PC-3 (cell line): ENCODE measurements at regions not wholly inside any gene's neighbourhood (a gene's known extent, or its start where the extent isn't known, plus 50 kb on each side); places are given as distances from the start of the nearest gene placed in this dataset.

Experiments
- ATAC-seq: fragments of 200-7000 bp; cut with Tn5 transposase; 2 replicates; pipeline ENCODE4 v1.9.1; 2020; ENCODE audit warnings: mild to moderate bottlenecking, moderate library complexity
- BruUV-seq: library from RNA; stranded (reverse); fragments of 400-500 nt; replicated peaks from 2 replicates; lab custom pipeline; 2021; lab: Mats Ljungman, UMichigan
- CTCF ChIA-PET: fragments of 300-600 bp; sonication (Branson Sonifier 250); formaldehyde crosslinking; loops from one replicate; lab custom pipeline; 2022; ENCODE audit warnings: antibody characterized with exemption; lab: Charles Lee
- POLR2A ChIA-PET: fragments of 300-600 bp; sonication (Branson Sonifier 250); formaldehyde crosslinking; loops from one replicate; lab custom pipeline; 2022; ENCODE audit warnings: antibody characterized with exemption; ENCODE audit not compliant: unreplicated experiment; lab: Charles Lee
- DNase-seq: peaks from one replicate; pipeline ENCODE4 v3.0.0-alpha.2; 2015
- H2AFZ ChIP-seq: fragments of 300-600 bp; sonication (generic); 2 replicates; pipeline ENCODE4 v1.6.0; 2016; ENCODE audit warnings: antibody characterized with exemption, low read length
- H3F3A ChIP-seq: fragments of 300-600 bp; sonication (generic); one replicate; pipeline ENCODE4 v1.6.0; 2017; ENCODE audit warnings: antibody characterized with exemption, low read length, control low read depth, mild to moderate bottlenecking; ENCODE audit not compliant: unreplicated experiment
- H3K27ac ChIP-seq: fragments of 300-600 bp; sonication (generic); 2 replicates; pipeline ENCODE4 v1.5.1; 2016; ENCODE audit warnings: mild to moderate bottlenecking, low read length
- H3K27me3 ChIP-seq: fragments of 300-600 bp; sonication (generic); 2 replicates; pipeline ENCODE4 v1.6.1; 2016; ENCODE audit warnings: low read length, mixed read lengths
- H3K36me3 ChIP-seq: fragments of 300-600 bp; sonication (generic); 2 replicates; pipeline ENCODE4 v1.6.1; 2016; ENCODE audit warnings: low read depth, mixed run types, low read length, mixed read lengths
- H3K4me1 ChIP-seq: fragments of 300-600 bp; sonication (generic); 2 replicates; pipeline ENCODE4 v1.5.1; 2016; ENCODE audit warnings: low read length; ENCODE audit not compliant: insufficient read depth
- H3K4me2 ChIP-seq: fragments of 300-600 bp; sonication (generic); 2 replicates; pipeline ENCODE4 v1.6.0; 2016; ENCODE audit warnings: low read length
- H3K4me3 ChIP-seq: fragments of 300-600 bp; sonication (generic); 2 replicates; pipeline ENCODE4 v1.5.1; 2016; ENCODE audit warnings: mild to moderate bottlenecking, low read length, mixed read lengths
- H3K79me2 ChIP-seq: fragments of 300-600 bp; sonication (generic); 2 replicates; pipeline ENCODE4 v1.6.1; 2017; ENCODE audit warnings: low read length, mixed read lengths
- H3K9ac ChIP-seq: fragments of 300-600 bp; sonication (generic); 2 replicates; pipeline ENCODE4 v1.6.0; 2016; ENCODE audit warnings: mild to moderate bottlenecking, low read length
- H3K9me2 ChIP-seq: fragments of 300-600 bp; sonication (generic); replicated peaks from 2 replicates; pipeline ENCODE4 v1.6.1; 2016; ENCODE audit warnings: mixed run types, low read length, mixed read lengths
- H3K9me3 ChIP-seq: fragments of 300-600 bp; sonication (generic); 2 replicates; pipeline ENCODE4 v1.6.1; 2016; ENCODE audit warnings: low read length, mixed read lengths
- H4K20me1 ChIP-seq: fragments of 300-600 bp; sonication (generic); 2 replicates; pipeline ENCODE4 v1.6.1; 2016; ENCODE audit warnings: low read length, mixed read lengths
- CTCF ChIP-seq: fragments of 300-600 bp; sonication (generic); conservative IDR thresholded peaks from 2 replicates; pipeline ENCODE4 v1.5.1; 2017; ENCODE audit warnings: antibody characterized with exemption, low read depth, mild to moderate bottlenecking, low read length
- EZH2 ChIP-seq: fragments of 300-600 bp; sonication (generic); IDR thresholded peaks from one replicate; pipeline ENCODE4 v1.6.1; 2017; ENCODE audit warnings: antibody characterized with exemption, mild to moderate bottlenecking, low read length; ENCODE audit not compliant: unreplicated experiment
- EZH2phosphoT487 ChIP-seq: fragments of 300-600 bp; sonication (generic); IDR thresholded peaks from 2 replicates; pipeline ENCODE4 v1.6.1; 2018; ENCODE audit warnings: mild to moderate bottlenecking, antibody characterized with exemption, low read length, borderline replicate concordance
- intact Hi-C: fragments of 100-400 bp; cut with micrococcal nuclease; formaldehyde crosslinking; loops from 2 replicates; pipeline ENCODE4 v1.9.0; 2023

GRCh38 chr3:30473374-30474051, 132.9 kb upstream of the TGFBR2 start:
- BruUV-seq, result no TSS peak
- Histone ChIP-seq H4K20me1 (no peaks in the 10 kb centered on the region), H3K79me2 (no peaks in the 10 kb centered on the region), H3K4me3 (no peak overlapping the region), H3K36me3 (no peaks in the 10 kb centered on the region), H3K4me2 (no peak overlapping the region), H3K4me1 (peaks cover 37% of the 10 kb centered on the region), H3K27me3 (no peaks in the 10 kb centered on the region), H3K9me3 (no peaks in the 10 kb centered on the region), H3K27ac (no peak overlapping the region), H2AFZ (no peak overlapping the region), H3K9me2 (no peaks in the 10 kb centered on the region), H3K9ac (no peak overlapping the region), H3F3A (no peaks in the 10 kb centered on the region)
- TF ChIP-seq EZH2phosphoT487 (no peak), CTCF (no peak), EZH2 (no peak)
- peak; percentile 25; the same call in 1 of the 2 replicates for ATAC-seq
- CTCF ChIA-PET, result no interaction called here
- intact Hi-C loops, result loop anchor here (10.0 kb wide), 1 partner anchor 359 kb away; no protein-coding TSS in a partner anchor
- DNase-seq, result peak; percentile 48
- POLR2A ChIA-PET, result interaction anchor here (0.6 to 1.0 kb wide), 2 partner anchors 117 to 133 kb away, joined by 3 to 6 read pairs; partner anchors contain the start of gene TGFBR2

DNA sequence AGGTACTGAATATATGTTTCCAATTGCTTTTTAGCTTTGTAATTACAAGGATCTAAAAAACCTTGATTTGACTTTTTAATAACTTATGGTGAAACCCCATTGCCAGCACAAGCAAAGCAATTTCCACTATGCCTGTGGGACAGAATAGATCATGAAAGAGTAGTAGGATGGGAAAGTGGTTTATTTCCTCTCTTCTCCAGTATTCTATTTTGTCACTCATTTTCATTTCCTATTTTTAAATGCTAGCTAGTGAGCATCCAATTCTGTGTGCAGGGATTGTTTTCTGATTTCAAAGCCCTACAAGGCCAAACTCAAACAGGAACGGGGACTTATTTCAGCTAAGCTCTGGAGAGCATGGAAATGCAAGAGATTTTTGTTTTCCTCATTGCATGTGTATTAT, 132.0 kb upstream of the TGFBR2 start:
- Histone ChIP-seq H3K9me3 (no peaks in the 10 kb centered on the region), H3K27me3 (no peaks in the 10 kb centered on the region), H3K27ac (no peak overlapping the region), H3K4me1 (peaks cover 35% of the 10 kb centered on the region), H2AFZ (no peak overlapping the region), H3K4me3 (no peak overlapping the region), H3K4me2 (no peak overlapping the region), H3F3A (no peaks in the 10 kb centered on the region), H3K9ac (no peak overlapping the region), H4K20me1 (no peaks in the 10 kb centered on the region), H3K79me2 (no peaks in the 10 kb centered on the region), H3K36me3 (no peaks in the 10 kb centered on the region), H3K9me2 (no peaks in the 10 kb centered on the region)
- ChIA-PET CTCF (no interaction called here), POLR2A (interaction anchor here (0.6 kb wide), 1 partner anchor 118 kb away, joined by 3 read pairs; no protein-coding TSS in a partner anchor)
- TF ChIP-seq EZH2phosphoT487, result no peak
- no peak for TF ChIP-seq EZH2
- TF ChIP-seq CTCF, result no peak
- intact Hi-C loops, result loop anchor here (10.0 kb wide), 1 partner anchor 360 kb away; no protein-coding TSS in a partner anchor
- DNase-seq (no peak), ATAC-seq (no peak)
- no TSS peak for BruUV-seq
